Peyer's patch (tissue), 4 donors: ENCODE measurements at regions not wholly inside any gene's neighbourhood (a gene's known extent, or its start where the extent isn't known, plus 50 kb on each side); places are given as distances from the start of the nearest gene placed in this dataset.

Experiments used
- DNase-seq, 3 donors: peaks; one replicate each; pipeline ENCODE4 v3.0.0-alpha.2; 2017 to 2019
- H3K27ac ChIP-seq, 4 donors: fragments of 200-600 bp; sonication (generic); one replicate each; pipeline ENCODE4 v1.5.1; 2016 to 2019
- H3K27me3 ChIP-seq, 2 donors: fragments of 200-600 bp; sonication (generic); one replicate each; pipeline ENCODE4 v1.5.1; 2019
- H3K36me3 ChIP-seq, 3 donors: fragments of 200-600 bp; sonication (generic); one replicate each; pipeline ENCODE4 v1.5.1; 2016 to 2019
- H3K4me1 ChIP-seq, 4 donors: fragments of 200-600 bp; sonication (generic); one replicate each; pipeline ENCODE4 v1.5.1; 2016 to 2019
- H3K4me3 ChIP-seq, 4 donors: fragments of 200-600 bp; sonication (generic); 1 replicate in 3 of 4; 2 replicates in 1 of 4; pipeline ENCODE4 v1.5.1; 2016 to 2019; ENCODE audit warnings: mild to moderate bottlenecking in 1 of 4
- H3K9me3 ChIP-seq, 4 donors: fragments of 200-600 bp; sonication (generic); one replicate each; pipeline ENCODE4 v1.5.1; 2016 to 2019; ENCODE audit warnings: mild to moderate bottlenecking in 1 of 4
- POLR2A ChIP-seq, 2 donors: fragments of 450-650 bp; IDR thresholded peaks; one replicate each; pipeline ENCODE4 v1.5.1; 2017; ENCODE audit warnings: antibody characterized with exemption in 2 of 2, mild to moderate bottlenecking in 2 of 2, moderate library complexity in 2 of 2
- TF ChIP-seq, protein P1 (sequence below), 6 experiments: fragments of 450-650 bp in 4 of 6; fragments of 200-600 bp in 2 of 6; sonication (generic) in 1 of 6; IDR thresholded peaks; one replicate each; pipeline ENCODE4 v1.5.1; 2017 to 2019; ENCODE audit warnings: antibody characterized with exemption in 6 of 6, mild to moderate bottlenecking in 3 of 6, moderate library complexity in 1 of 6

DNA sequence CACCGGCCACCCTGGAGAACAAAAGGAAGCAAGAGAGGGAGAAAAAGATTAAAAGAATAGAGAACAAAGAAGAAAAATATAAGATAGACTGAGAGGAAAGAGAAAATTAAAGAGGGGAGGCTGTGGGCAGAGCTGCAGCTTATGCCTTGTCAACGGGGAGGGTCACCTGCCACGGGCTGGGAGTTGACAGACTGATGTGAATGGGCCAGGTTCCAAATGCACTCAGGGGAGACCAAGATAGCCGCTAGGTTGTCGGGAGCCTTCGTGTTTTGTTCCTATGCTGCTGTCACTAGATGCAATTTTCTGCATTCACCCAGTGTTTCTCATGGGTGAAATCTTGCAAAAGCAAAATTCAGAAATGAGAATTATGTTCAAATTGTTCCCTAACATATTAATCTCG, 119.6 kb upstream of the MTHFD1L start:
- Histone ChIP-seq H3K9me3 (no peaks in the 10 kb centered on the region), H3K4me1 (no peaks in the 10 kb centered on the region), H3K27ac (no peak overlapping the region), H3K36me3 (no peaks in the 10 kb centered on the region), H3K4me3 (no peak overlapping the region), H3K27me3 (no peaks in the 10 kb centered on the region)
- no peak for DNase-seq
- TF ChIP-seq POLR2A (IDR thresholded peaks at IDR 0.05): no peak
- TF ChIP-seq, protein P1, sequence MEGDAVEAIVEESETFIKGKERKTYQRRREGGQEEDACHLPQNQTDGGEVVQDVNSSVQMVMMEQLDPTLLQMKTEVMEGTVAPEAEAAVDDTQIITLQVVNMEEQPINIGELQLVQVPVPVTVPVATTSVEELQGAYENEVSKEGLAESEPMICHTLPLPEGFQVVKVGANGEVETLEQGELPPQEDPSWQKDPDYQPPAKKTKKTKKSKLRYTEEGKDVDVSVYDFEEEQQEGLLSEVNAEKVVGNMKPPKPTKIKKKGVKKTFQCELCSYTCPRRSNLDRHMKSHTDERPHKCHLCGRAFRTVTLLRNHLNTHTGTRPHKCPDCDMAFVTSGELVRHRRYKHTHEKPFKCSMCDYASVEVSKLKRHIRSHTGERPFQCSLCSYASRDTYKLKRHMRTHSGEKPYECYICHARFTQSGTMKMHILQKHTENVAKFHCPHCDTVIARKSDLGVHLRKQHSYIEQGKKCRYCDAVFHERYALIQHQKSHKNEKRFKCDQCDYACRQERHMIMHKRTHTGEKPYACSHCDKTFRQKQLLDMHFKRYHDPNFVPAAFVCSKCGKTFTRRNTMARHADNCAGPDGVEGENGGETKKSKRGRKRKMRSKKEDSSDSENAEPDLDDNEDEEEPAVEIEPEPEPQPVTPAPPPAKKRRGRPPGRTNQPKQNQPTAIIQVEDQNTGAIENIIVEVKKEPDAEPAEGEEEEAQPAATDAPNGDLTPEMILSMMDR (IDR thresholded peaks at IDR 0.05): no peak

DNA sequence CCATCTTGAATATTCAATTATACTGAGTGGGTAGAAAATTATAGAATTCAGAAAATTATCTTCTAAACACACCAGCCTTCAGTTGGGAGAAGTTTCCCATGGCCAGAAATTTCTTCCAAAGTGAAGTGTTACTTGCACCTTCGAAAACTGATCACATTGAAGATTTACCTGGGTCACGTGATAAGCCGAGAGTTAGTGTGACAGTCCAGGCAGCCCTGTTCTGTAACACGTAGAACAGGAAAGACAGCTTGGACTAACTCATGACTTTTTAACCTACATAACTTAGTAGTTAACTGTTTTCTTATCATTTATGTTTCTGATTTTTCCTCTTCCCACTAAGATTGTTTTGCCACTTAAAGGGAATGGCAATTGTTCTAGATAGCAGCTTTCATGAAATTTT, 118.3 kb upstream of the MTHFD1L start:
- no peaks in the 10 kb centered on the region for H3K4me1 ChIP-seq
- H3K27me3 ChIP-seq: no peaks in the 10 kb centered on the region
- no peaks in the 10 kb centered on the region for H3K36me3 ChIP-seq
- no peak overlapping the region for H3K27ac ChIP-seq
- DNase-seq: no peak
- H3K4me3 ChIP-seq: no peak overlapping the region
- no peaks in the 10 kb centered on the region for H3K9me3 ChIP-seq
- TF ChIP-seq, protein P1 (IDR thresholded peaks at IDR 0.05): no peak
- TF ChIP-seq POLR2A (IDR thresholded peaks at IDR 0.05): no peak

DNA sequence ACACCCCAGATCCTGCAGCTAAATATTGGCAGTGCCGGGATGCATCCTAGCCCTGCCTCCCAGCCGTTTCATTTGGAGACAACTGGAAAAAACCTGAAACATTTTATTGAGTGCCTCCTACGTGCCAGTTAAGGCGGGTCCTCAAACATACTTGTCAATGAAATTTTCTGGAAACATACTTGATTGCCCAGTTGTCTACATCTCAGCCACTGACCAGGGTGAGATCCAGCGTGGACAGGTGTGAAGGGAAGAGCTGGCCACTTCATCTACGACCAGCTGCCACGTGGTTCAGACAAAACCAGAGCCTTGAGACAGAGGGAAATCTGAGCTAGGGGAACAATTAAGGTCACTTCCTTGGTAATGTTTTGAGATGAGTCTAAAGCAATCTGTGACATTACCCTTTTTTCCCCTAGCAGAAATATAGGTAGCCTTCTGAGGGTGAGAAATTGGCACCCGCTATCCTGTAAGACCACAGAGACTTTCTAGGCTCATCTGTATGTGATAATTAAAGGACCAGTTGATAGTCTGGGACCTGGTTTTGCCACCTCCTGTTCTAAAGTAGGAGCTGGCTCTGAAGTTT, 116.3 kb upstream of the MTHFD1L start:
- Histone ChIP-seq H3K27ac (no peak overlapping the region), H3K36me3 (no peaks in the 10 kb centered on the region), H3K4me3 (no peak overlapping the region), H3K9me3 (no peaks in the 10 kb centered on the region), H3K4me1 (peaks cover 0 to 4% (median 0%) of the 10 kb centered on the region in 4 donors), H3K27me3 (no peaks in the 10 kb centered on the region)
- TF ChIP-seq, protein P1 (IDR thresholded peaks at IDR 0.05): no peak
- TF ChIP-seq POLR2A (IDR thresholded peaks at IDR 0.05): no peak
- no peak for DNase-seq

DNA sequence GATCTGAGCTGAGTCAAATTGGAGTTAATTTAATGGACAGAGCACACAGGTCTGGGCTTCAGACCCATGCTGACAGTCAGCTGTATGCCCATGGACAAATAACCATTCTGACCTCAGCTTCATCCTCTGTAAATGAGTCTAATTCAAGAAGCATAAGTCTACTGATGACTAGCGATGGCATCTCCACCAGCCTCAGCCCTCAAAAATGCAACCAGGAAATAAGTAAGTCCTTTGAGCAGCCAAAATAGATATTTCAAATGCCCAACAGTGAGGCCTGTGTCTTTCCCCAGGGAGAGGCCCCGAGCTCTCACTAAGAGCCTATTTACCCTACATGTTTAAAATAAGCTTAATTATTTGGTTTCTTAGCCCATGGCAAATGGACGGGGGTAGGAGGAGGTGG, 114.2 kb upstream of the MTHFD1L start:
- H3K36me3 ChIP-seq: no peaks in the 10 kb centered on the region
- H3K4me3 ChIP-seq: no peak overlapping the region
- DNase-seq: no peak
- H3K27ac ChIP-seq: no peak overlapping the region
- H3K4me1 ChIP-seq: peaks cover 0 to 4% (median 0%) of the 10 kb centered on the region in 4 donors
- H3K9me3 ChIP-seq: no peaks in the 10 kb centered on the region
- no peak for TF ChIP-seq POLR2A (IDR thresholded peaks at IDR 0.05)
- TF ChIP-seq, protein P1 (IDR thresholded peaks at IDR 0.05): no peak
- H3K27me3 ChIP-seq: no peaks in the 10 kb centered on the region

DNA sequence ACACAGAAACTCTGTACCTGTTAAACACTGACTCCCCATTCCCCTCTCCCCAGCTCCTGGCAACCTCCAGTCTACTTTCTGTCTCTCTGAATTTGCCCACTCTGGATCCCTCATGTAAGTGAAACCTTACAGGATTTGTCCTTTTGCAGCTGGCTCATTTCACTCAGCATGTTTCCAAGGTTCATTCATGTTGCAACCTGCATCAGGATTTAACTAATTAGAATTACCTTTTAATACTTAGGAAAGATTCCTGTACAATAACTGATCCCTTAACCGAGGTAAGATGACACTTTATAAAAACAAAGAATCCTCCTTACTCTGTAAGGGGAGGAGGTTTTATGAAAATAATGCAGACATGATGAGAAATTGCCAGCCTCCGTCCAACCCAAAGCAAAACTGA, 113.1 kb upstream of the MTHFD1L start:
- no peak overlapping the region for H3K27ac ChIP-seq
- DNase-seq: no peak
- TF ChIP-seq POLR2A (IDR thresholded peaks at IDR 0.05): no peak
- TF ChIP-seq, protein P1 (IDR thresholded peaks at IDR 0.05): no peak
- H3K4me3 ChIP-seq: no peak overlapping the region
- no peaks in the 10 kb centered on the region for H3K36me3 ChIP-seq
- no peaks in the 10 kb centered on the region for H3K27me3 ChIP-seq
- H3K4me1 ChIP-seq: peaks cover 0 to 4% (median 0%) of the 10 kb centered on the region in 4 donors
- no peaks in the 10 kb centered on the region for H3K9me3 ChIP-seq
